ENCODE measurements at regions not wholly inside any gene's neighbourhood (a gene's known extent, or its start where the extent isn't known, plus 50 kb on each side); places are given as distances from the start of the nearest gene placed in this dataset.

- TF ChIP-seq TEAD4 (IDR thresholded peaks at IDR 0.05) (no peak), CREB1 (IDR thresholded peaks at IDR 0.05; ENCODE audit: low read depth) (no peak), REST (IDR thresholded peaks at IDR 0.05; ENCODE audit: low read depth) (no peak), EGR1 (IDR thresholded peaks at IDR 0.05) (no peak), ZBTB7A (IDR thresholded peaks at IDR 0.05; ENCODE audit: low read depth) (no peak), NFIC (IDR thresholded peaks at IDR 0.05) (no peak), TCF12 (IDR thresholded peaks at IDR 0.05; ENCODE audit: low read depth) (no peak), RAD21 (IDR thresholded peaks at IDR 0.05; ENCODE audit: low read depth) (no peak), FOXM1 (IDR thresholded peaks at IDR 0.05; ENCODE audit: borderline replicate concordance, low read depth) (no peak), USF1 (IDR thresholded peaks at IDR 0.05) (no peak)
These were observed 370.6 kb upstream of the NCAM2 start for GRCh38 chr21:20627594-20627993.

GRCh38 chr21:20631633-20632032 lies 366.6 kb upstream of the NCAM2 start:
- no peak for TF ChIP-seq ZBTB7A (IDR thresholded peaks at IDR 0.05; ENCODE audit: low read depth)
- TF ChIP-seq EP300 (IDR thresholded peaks at IDR 0.05; ENCODE audit: borderline replicate concordance) = no peak
- TF ChIP-seq RAD21 (IDR thresholded peaks at IDR 0.05; ENCODE audit: low read depth) = no peak
- TF ChIP-seq TCF12 (IDR thresholded peaks at IDR 0.05; ENCODE audit: low read depth) = no peak
- no peak for TF ChIP-seq YY1 (IDR thresholded peaks at IDR 0.05; ENCODE audit: low read depth)
- no peak for TF ChIP-seq CREB1 (IDR thresholded peaks at IDR 0.05; ENCODE audit: low read depth)

DNA sequence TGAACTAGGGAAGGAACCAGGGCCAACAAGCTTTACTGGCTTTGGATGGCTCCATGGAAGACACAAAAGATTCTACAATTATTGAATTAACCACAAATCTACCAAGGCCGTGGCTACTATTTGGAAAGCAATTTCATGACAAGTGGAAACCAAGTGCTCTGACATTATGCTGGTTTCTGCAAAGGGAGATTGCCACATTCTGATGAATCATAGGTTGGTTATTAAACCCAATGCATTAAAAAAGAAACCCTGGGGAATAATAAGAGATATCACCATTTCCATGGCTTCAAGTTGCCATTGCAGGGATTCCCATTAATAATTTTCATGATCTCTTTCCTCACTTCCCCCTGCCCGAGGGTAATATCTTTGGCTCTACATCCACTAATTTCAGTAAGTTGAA lies 359.2 kb upstream of the NCAM2 start:
- TF ChIP-seq CREB1 (IDR thresholded peaks at IDR 0.05; ENCODE audit: low read depth) (no peak), TEAD4 (IDR thresholded peaks at IDR 0.05) (no peak)

DNA sequence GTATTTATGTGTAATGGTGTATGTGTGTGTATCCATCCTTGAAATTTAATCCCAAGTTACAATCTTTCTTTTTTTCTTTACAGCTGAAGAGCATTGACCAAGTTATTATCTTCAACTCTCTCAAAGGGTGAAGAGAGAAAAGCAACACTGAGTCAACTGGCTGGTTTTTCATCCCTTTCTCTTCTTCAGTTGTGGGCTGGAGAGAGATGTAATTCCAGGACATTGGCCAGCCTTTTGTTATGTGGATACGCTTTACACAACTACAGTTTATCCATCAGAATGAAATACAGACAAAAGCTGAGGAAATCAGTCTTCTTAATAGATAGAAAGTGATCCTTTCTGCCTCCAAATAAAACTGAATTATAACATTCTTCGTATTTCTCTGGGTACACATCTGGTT lies 357.0 kb upstream of the NCAM2 start:
- TF ChIP-seq RAD21 (IDR thresholded peaks at IDR 0.05; ENCODE audit: low read depth) (no peak), YY1 (IDR thresholded peaks at IDR 0.05; ENCODE audit: low read depth) (no peak), MAX (IDR thresholded peaks at IDR 0.05) (no peak), USF1 (IDR thresholded peaks at IDR 0.05) (no peak), REST (IDR thresholded peaks at IDR 0.05; ENCODE audit: low read depth) (no peak), TAF1 (IDR thresholded peaks at IDR 0.05; ENCODE audit: low read depth) (no peak)

DNA sequence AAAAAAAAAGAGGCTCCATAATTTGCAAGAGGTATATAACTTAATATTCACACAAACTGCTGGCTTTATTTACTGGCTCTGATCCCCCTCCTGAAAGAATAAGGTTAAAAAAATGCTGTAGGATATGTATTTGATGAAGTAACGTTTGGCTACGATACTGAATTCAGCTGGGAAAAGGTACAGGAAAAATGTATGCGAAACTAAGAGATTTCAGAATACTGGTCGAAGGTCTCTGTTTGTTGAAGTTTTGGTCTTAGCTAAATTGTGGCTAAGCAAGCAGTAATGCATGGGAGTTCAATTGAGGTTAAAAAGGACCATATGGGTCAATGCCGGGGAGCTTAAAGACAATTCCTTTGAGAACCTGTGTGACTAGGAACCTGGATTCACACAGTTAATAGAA lies 355.5 kb upstream of the NCAM2 start:
- TF ChIP-seq TEAD4 (IDR thresholded peaks at IDR 0.05) (no peak), RAD21 (IDR thresholded peaks at IDR 0.05; ENCODE audit: low read depth) (no peak), NFIC (IDR thresholded peaks at IDR 0.05) (no peak), YY1 (IDR thresholded peaks at IDR 0.05; ENCODE audit: low read depth) (no peak), EP300 (IDR thresholded peaks at IDR 0.05; ENCODE audit: borderline replicate concordance) (no peak), USF1 (IDR thresholded peaks at IDR 0.05) (no peak), EGR1 (IDR thresholded peaks at IDR 0.05) (no peak), TCF12 (IDR thresholded peaks at IDR 0.05; ENCODE audit: low read depth) (no peak), FOXM1 (IDR thresholded peaks at IDR 0.05; ENCODE audit: borderline replicate concordance, low read depth) (no peak), REST (IDR thresholded peaks at IDR 0.05; ENCODE audit: low read depth) (no peak), MAX (IDR thresholded peaks at IDR 0.05) (no peak), ZBTB7A (IDR thresholded peaks at IDR 0.05; ENCODE audit: low read depth) (no peak), CREB1 (IDR thresholded peaks at IDR 0.05; ENCODE audit: low read depth) (no peak), TAF1 (IDR thresholded peaks at IDR 0.05; ENCODE audit: low read depth) (no peak)
